ENCODE measurements at regions not wholly inside any gene's neighbourhood (a gene's known extent, or its start where the extent isn't known, plus 50 kb on each side); places are given as distances from the start of the nearest gene placed in this dataset.

- WGBS, 3 donors, result 93 to 98% (median 95%) methylated on average over 2 of the region's 2 CpGs
- Histone ChIP-seq H3K36me3 (ENCODE audit: insufficient read depth in 1 of 2, low read depth in 1 of 2) (no peaks in the 10 kb centered on the region), H3K4me3 (no peak overlapping the region), H3K27ac (no peak overlapping the region), H3K27me3 (ENCODE audit: insufficient read depth in 3 of 3, low read length in 2 of 3) (no peaks in the 10 kb centered on the region), H3K4me1 (no peaks in the 10 kb centered on the region), H3K9me3 (no peaks in the 10 kb centered on the region)
- intact Hi-C loops (cut with DNase I), result no loop called here
- DNase-seq (no peak), ATAC-seq (no peak)
- no peak for TF ChIP-seq CTCF (IDR thresholded peaks at IDR 0.05)
Observed at GRCh38 chr14:53766106-53766505, 190.5 kb downstream of the BMP4 start.

DNA sequence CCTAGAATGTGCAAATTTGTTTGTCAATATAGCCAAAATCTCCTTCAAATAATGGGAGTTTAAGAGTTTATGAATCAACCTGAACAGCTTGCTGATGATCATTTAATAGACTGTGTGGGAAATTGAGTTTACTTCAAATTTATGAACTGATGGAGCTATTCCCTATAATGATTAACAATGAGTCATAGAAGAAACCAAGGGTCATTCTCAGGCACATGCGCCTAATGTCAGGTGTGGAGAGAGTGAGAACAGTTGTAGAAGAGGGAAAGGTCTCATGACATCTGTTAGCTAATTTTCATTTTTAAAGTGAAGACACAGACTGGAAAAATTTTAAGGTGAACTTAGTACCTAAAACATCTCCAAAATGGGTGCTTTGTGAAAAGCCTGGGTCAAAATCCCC lies 191.8 kb downstream of the BMP4 start:
- no peak for TF ChIP-seq CTCF (IDR thresholded peaks at IDR 0.05)
- ATAC-seq (no peak), DNase-seq (no peak)
- WGBS, 3 donors, result 97 to 98% (median 97%) methylated on average over 1 of the region's 1 CpG
- H3K27ac ChIP-seq, result no peak overlapping the region
- H3K4me1 ChIP-seq, result no peaks in the 10 kb centered on the region
- no peaks in the 10 kb centered on the region for H3K9me3 ChIP-seq
- no peaks in the 10 kb centered on the region for H3K36me3 ChIP-seq (ENCODE audit: insufficient read depth in 1 of 2, low read depth in 1 of 2)
- H3K27me3 ChIP-seq (ENCODE audit: insufficient read depth in 3 of 3, low read length in 2 of 3), result no peaks in the 10 kb centered on the region
- intact Hi-C loops (cut with DNase I), result no loop called here
- no peak overlapping the region for H3K4me3 ChIP-seq

DNA sequence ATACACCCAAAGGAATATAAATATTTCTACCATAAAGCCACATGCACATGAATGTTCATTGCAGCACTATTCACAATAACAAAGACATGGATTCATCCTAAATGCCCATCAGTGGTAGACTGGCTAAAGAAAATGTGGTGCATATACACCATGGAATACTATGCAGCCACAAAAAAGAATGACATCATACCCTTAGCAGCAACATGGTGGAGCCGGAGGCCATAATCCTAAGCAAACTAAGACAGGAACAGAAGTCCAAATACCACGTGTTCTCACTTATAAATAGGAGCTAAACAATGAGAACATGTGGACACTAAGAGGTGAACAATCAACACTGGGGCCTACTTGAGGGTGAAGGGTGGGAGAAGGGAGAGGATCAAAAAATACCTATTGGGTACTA lies 198.5 kb downstream of the BMP4 start:
- no peaks in the 10 kb centered on the region for H3K27me3 ChIP-seq (ENCODE audit: insufficient read depth in 3 of 3, low read length in 2 of 3)
- no peak overlapping the region for H3K27ac ChIP-seq
- H3K4me1 ChIP-seq, result no peaks in the 10 kb centered on the region
- intact Hi-C loops (cut with DNase I), result no loop called here
- no peak for DNase-seq
- no peak for ATAC-seq
- H3K36me3 ChIP-seq (ENCODE audit: insufficient read depth in 1 of 2, low read depth in 1 of 2), result no peaks in the 10 kb centered on the region
- no peaks in the 10 kb centered on the region for H3K9me3 ChIP-seq
- no peak overlapping the region for H3K4me3 ChIP-seq
- TF ChIP-seq CTCF (IDR thresholded peaks at IDR 0.05), result no peak
- WGBS, 3 donors, result 90 to 94% (median 93%) methylated on average over 2 of the region's 2 CpGs

- Histone ChIP-seq H3K27me3 (ENCODE audit: insufficient read depth in 3 of 3, low read length in 2 of 3) (no peaks in the 10 kb centered on the region), H3K9me3 (no peaks in the 10 kb centered on the region), H3K27ac (no peak overlapping the region), H3K4me1 (no peaks in the 10 kb centered on the region), H3K4me3 (no peak overlapping the region), H3K36me3 (ENCODE audit: insufficient read depth in 1 of 2, low read depth in 1 of 2) (no peaks in the 10 kb centered on the region)
- no peak for TF ChIP-seq CTCF (IDR thresholded peaks at IDR 0.05)
- DNase-seq, result no peak
- intact Hi-C loops (cut with DNase I), result no loop called here
- ATAC-seq, result no peak
Observed at GRCh38 chr14:53757732-53758131, 198.9 kb downstream of the BMP4 start.

DNA sequence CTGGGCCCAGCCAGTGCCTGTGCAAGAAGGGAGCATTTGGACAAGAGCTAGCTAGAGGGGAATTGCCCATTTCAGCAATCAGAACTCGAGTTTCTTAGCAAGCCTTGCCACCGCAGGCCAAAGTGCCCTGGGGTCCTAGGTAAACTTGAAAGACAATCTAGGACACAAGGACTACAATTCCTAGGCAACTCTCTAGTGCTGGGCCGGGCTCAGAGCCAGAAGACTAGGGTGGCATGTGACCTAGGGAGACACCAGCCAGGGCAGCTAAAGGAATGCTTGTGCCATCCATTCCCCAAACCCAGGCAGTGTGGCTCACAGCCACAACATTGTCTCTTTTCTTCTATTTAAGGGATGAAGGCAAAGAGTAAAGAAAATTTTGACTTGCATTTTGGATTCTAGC lies 205.0 kb downstream of the BMP4 start:
- Histone ChIP-seq H3K36me3 (ENCODE audit: insufficient read depth in 1 of 2, low read depth in 1 of 2) (no peaks in the 10 kb centered on the region), H3K9me3 (no peaks in the 10 kb centered on the region), H3K4me1 (no peaks in the 10 kb centered on the region), H3K4me3 (no peak overlapping the region), H3K27ac (no peak overlapping the region), H3K27me3 (ENCODE audit: insufficient read depth in 3 of 3, low read length in 2 of 3) (no peaks in the 10 kb centered on the region)
- DNase-seq (no peak), ATAC-seq (no peak)
- TF ChIP-seq CTCF (IDR thresholded peaks at IDR 0.05), result no peak
- intact Hi-C loops (cut with DNase I), result no loop called here
- 81 to 93% (median 91%) methylated on average over 3 of the region's 3 CpGs for WGBS, 3 donors

Data from psoas muscle (tissue), 7 donors.